ENCODE measurements at regions not wholly inside any gene's neighbourhood (a gene's known extent, or its start where the extent isn't known, plus 50 kb on each side); places are given as distances from the start of the nearest gene placed in this dataset.

- no peak for TF ChIP-seq EZH2 (IDR thresholded peaks at IDR 0.05; ENCODE audit: low read length)
- no peak for TF ChIP-seq CTCF (optimal IDR thresholded peaks at IDR 0.05 in 1 of 3, IDR thresholded peaks at IDR 0.05 in 1 of 3, conservative IDR thresholded peaks at IDR 0.05 in 1 of 3; ENCODE audit: extremely low read depth in 1 of 3, insufficient read depth in 2 of 3, low read length in 3 of 3)
- no peak for DNase-seq (ENCODE audit: low read depth, low spot score)
- dilution Hi-C loops (cut with MboI; ENCODE audit: extremely low pct_ligation_motif_present, low sequenced_read_pairs) = no loop called here
Measured at GRCh38 chr9:118263949-118264348, 559.7 kb downstream of the TLR4 start.

GRCh38 chr9:118268046-118268445 is 563.8 kb downstream of the TLR4 start:
- Histone ChIP-seq H3K79me2 (ENCODE audit: control insufficient read depth, insufficient read depth, low read length) (no peaks in the 10 kb centered on the region), H3K4me2 (ENCODE audit: control insufficient read depth, extremely low read depth, insufficient read depth, low read depth, low read length) (no peak overlapping the region), H3K27me3 (ENCODE audit: control insufficient read depth, extremely low read depth, insufficient read depth, low read length) (no peaks in the 10 kb centered on the region), H3K4me1 (ENCODE audit: control insufficient read depth, extremely low read depth, insufficient read depth, low read length) (no peaks in the 10 kb centered on the region), H3K9me3 (ENCODE audit: control insufficient read depth, low read depth, low read length) (no peaks in the 10 kb centered on the region), H3K9ac (ENCODE audit: control insufficient read depth, extremely low read depth, insufficient read depth, low read length) (no peak overlapping the region), H3K36me3 (ENCODE audit: control insufficient read depth in 2 of 2, extremely low read depth in 1 of 2, insufficient read depth in 2 of 2, low read length in 2 of 2) (no peaks in the 10 kb centered on the region), H3K4me3 (ENCODE audit: control insufficient read depth in 2 of 3, extremely low read depth in 1 of 3, insufficient read depth in 2 of 3, low read depth in 1 of 3, low read length in 3 of 3) (no peak overlapping the region), H3K9me1 (ENCODE audit: control insufficient read depth, extremely low read depth, insufficient read depth, low read length) (no peaks in the 10 kb centered on the region), H2AFZ (ENCODE audit: control insufficient read depth, low read length) (no peak overlapping the region), H3K27ac (ENCODE audit: control insufficient read depth, insufficient read depth, low read length) (no peak overlapping the region), H4K20me1 (ENCODE audit: control insufficient read depth, extremely low read depth, insufficient read depth, low read length) (no peaks in the 10 kb centered on the region)
- dilution Hi-C loops (cut with MboI; ENCODE audit: extremely low pct_ligation_motif_present, low sequenced_read_pairs) = no loop called here
- DNase-seq (ENCODE audit: low read depth, low spot score) = no peak
- FAIRE-seq = no peak
- TF ChIP-seq EZH2 (IDR thresholded peaks at IDR 0.05; ENCODE audit: low read length) = no peak
- TF ChIP-seq CTCF (optimal IDR thresholded peaks at IDR 0.05 in 1 of 3, IDR thresholded peaks at IDR 0.05 in 1 of 3, conservative IDR thresholded peaks at IDR 0.05 in 1 of 3; ENCODE audit: extremely low read depth in 1 of 3, insufficient read depth in 2 of 3, low read length in 3 of 3) = no peak

More at GRCh38 chr9:118263949-118264348, 559.7 kb downstream of the TLR4 start:
- Histone ChIP-seq H3K9me3 (ENCODE audit: control insufficient read depth, low read depth, low read length) (no peaks in the 10 kb centered on the region), H3K4me3 (ENCODE audit: control insufficient read depth in 2 of 3, extremely low read depth in 1 of 3, insufficient read depth in 2 of 3, low read depth in 1 of 3, low read length in 3 of 3) (no peak overlapping the region), H3K9me1 (ENCODE audit: control insufficient read depth, extremely low read depth, insufficient read depth, low read length) (no peaks in the 10 kb centered on the region), H4K20me1 (ENCODE audit: control insufficient read depth, extremely low read depth, insufficient read depth, low read length) (no peaks in the 10 kb centered on the region), H2AFZ (ENCODE audit: control insufficient read depth, low read length) (no peak overlapping the region), H3K27me3 (ENCODE audit: control insufficient read depth, extremely low read depth, insufficient read depth, low read length) (no peaks in the 10 kb centered on the region), H3K79me2 (ENCODE audit: control insufficient read depth, insufficient read depth, low read length) (no peaks in the 10 kb centered on the region), H3K36me3 (ENCODE audit: control insufficient read depth in 2 of 2, extremely low read depth in 1 of 2, insufficient read depth in 2 of 2, low read length in 2 of 2) (no peaks in the 10 kb centered on the region), H3K9ac (ENCODE audit: control insufficient read depth, extremely low read depth, insufficient read depth, low read length) (no peak overlapping the region), H3K27ac (ENCODE audit: control insufficient read depth, insufficient read depth, low read length) (no peak overlapping the region), H3K4me2 (ENCODE audit: control insufficient read depth, extremely low read depth, insufficient read depth, low read depth, low read length) (no peak overlapping the region), H3K4me1 (ENCODE audit: control insufficient read depth, extremely low read depth, insufficient read depth, low read length) (no peaks in the 10 kb centered on the region)
- FAIRE-seq = no peak
